NB4 (cell line): ENCODE measurements at regions not wholly inside any gene's neighbourhood (a gene's known extent, or its start where the extent isn't known, plus 50 kb on each side); places are given as distances from the start of the nearest gene placed in this dataset.

Experiments used
- MYC ChIP-seq: IDR thresholded peaks from 2 replicates; pipeline ENCODE4 v1.6.1; 2011; ENCODE audit warnings: low read depth, low read length
- POLR2A ChIP-seq: IDR thresholded peaks from 2 replicates; pipeline ENCODE4 v1.6.1; 2011; ENCODE audit warnings: mild to moderate bottlenecking; ENCODE audit not compliant: insufficient read length; ENCODE audit errors: extremely low read depth
- TF ChIP-seq, protein P1 (sequence below): IDR thresholded peaks from one replicate; pipeline ENCODE4 v1.5.1; 2012; ENCODE audit warnings: low read depth, low read length
- TF ChIP-seq, protein P2 (sequence below): IDR thresholded peaks from 2 replicates; pipeline ENCODE4 v1.6.1; 2011; ENCODE audit warnings: low read depth, low read length

DNA sequence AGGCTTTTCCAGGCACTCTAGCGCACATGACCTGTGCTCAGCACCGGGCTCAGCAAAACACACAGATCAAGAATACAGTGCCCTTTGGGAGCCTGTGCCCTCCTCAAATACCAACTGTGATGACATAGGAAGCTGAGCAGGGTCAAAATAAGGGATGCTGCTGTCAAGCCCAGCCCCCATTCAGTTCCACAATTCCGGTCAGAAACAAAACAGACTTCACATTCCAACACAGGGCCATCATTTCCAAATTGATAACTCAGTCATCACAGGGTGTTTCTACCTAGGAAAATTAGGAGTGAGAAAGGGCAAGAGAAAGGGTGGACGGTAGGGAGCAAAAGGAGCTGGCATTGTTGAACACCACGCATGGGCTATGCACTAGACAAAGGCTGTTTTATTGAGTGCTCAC, 158.4 kb upstream of the CCDC54 start:
- TF ChIP-seq POLR2A (no peak), MYC (no peak)
- TF ChIP-seq, protein P1, sequence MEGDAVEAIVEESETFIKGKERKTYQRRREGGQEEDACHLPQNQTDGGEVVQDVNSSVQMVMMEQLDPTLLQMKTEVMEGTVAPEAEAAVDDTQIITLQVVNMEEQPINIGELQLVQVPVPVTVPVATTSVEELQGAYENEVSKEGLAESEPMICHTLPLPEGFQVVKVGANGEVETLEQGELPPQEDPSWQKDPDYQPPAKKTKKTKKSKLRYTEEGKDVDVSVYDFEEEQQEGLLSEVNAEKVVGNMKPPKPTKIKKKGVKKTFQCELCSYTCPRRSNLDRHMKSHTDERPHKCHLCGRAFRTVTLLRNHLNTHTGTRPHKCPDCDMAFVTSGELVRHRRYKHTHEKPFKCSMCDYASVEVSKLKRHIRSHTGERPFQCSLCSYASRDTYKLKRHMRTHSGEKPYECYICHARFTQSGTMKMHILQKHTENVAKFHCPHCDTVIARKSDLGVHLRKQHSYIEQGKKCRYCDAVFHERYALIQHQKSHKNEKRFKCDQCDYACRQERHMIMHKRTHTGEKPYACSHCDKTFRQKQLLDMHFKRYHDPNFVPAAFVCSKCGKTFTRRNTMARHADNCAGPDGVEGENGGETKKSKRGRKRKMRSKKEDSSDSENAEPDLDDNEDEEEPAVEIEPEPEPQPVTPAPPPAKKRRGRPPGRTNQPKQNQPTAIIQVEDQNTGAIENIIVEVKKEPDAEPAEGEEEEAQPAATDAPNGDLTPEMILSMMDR = no peak
- TF ChIP-seq, protein P2, sequence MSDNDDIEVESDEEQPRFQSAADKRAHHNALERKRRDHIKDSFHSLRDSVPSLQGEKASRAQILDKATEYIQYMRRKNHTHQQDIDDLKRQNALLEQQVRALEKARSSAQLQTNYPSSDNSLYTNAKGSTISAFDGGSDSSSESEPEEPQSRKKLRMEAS = no peak
